ENCODE measurements at regions not wholly inside any gene's neighbourhood (a gene's known extent, or its start where the extent isn't known, plus 50 kb on each side); places are given as distances from the start of the nearest gene placed in this dataset.

DNA sequence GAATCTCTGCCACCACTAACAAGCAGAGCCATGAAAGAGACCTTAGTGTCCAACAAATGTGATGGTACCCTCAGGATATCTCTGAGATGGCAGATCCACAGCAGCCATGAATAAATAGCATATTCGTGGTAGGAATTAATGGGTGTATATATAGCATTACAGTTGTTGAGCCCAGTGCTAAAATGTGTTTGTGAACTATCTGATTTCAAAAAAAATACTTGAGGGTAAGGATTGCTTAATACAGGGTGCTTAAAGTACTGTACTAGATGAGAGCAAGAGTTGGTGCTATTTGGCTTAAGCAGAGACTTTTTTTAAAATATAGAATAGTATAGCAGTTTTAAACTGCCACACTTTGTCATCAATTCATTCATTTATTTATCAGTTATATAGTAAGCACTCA is 101.5 kb upstream of the GALNT5 start (continued):
- TF ChIP-seq, protein P1, sequence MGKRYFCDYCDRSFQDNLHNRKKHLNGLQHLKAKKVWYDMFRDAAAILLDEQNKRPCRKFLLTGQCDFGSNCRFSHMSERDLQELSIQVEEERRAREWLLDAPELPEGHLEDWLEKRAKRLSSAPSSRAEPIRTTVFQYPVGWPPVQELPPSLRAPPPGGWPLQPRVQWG (CRISPR knock-in tag; IDR thresholded peaks at IDR 0.05; ENCODE audit: borderline replicate concordance, low read depth) = no peak
- TF ChIP-seq CBX1 (IDR thresholded peaks at IDR 0.05; ENCODE audit: low read depth) = no peak
- no peak for TF ChIP-seq CBFB (CRISPR knock-in tag; IDR thresholded peaks at IDR 0.05)

DNA sequence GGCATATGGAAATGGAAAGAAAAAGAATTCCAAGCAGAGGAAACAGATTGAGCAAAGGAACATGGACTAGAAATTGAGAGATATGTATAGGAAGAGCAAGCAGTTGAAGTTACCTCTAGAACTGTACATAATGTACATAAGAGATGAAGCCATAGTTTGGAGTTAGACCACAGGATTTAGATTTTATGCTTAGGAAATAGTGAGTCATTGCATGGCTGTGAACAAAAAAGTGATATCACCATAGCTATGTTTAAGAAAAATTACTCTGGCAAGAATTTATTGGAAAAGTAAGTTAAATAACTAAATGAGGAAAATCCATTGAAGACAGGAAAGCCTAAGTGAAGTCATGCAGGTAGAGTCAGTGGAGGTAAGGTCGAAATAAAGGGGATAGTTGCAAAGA is 99.4 kb upstream of the GALNT5 start:
- ATAC-seq = no peak
- Histone ChIP-seq H3K4me3 (replicated peaks in 1 of 3; ENCODE audit: insufficient read depth in 1 of 3, low read depth in 2 of 3, low read length in 3 of 3) (no peak overlapping the region), H3K4me2 (ENCODE audit: low read depth, low read length) (no peak overlapping the region), H3K27ac (ENCODE audit: extremely low read length, insufficient read depth, low read length) (no peak overlapping the region), H4K20me1 (ENCODE audit: insufficient read depth, low read length) (no peaks in the 10 kb centered on the region), H2AFZ (ENCODE audit: low read length) (no peak overlapping the region), H3K4me1 (ENCODE audit: insufficient read depth, low read length) (no peaks in the 10 kb centered on the region), H3K9ac (ENCODE audit: insufficient read depth, low read depth, low read length) (no peak overlapping the region), H3K9me3 (ENCODE audit: low read length) (no peaks in the 10 kb centered on the region), H3K79me2 (ENCODE audit: insufficient read depth, low read length) (no peaks in the 10 kb centered on the region), H3K36me3 (replicated peaks in 1 of 2; ENCODE audit: control insufficient read depth in 1 of 2, insufficient read depth in 2 of 2, low read length in 2 of 2) (no peaks in the 10 kb centered on the region), H3K27me3 (ENCODE audit: control insufficient read depth in 1 of 2, insufficient read depth in 2 of 2, low read length in 2 of 2) (no peaks in the 10 kb centered on the region)
- intact Hi-C loops (cut with micrococcal nuclease; ENCODE audit: unreplicated experiment) = no loop called here
- no peak for DNase-seq (ENCODE audit: low spot score)
- TF ChIP-seq ZFP90 (CRISPR knock-in tag; IDR thresholded peaks at IDR 0.05; ENCODE audit: borderline replicate concordance) (no peak), CEBPG (CRISPR knock-in tag; IDR thresholded peaks at IDR 0.05) (no peak), ZKSCAN8 (CRISPR knock-in tag; IDR thresholded peaks at IDR 0.05; ENCODE audit: borderline replicate concordance) (no peak), SMC3 (IDR thresholded peaks at IDR 0.05; ENCODE audit: low read length) (no peak), ZNF709 (CRISPR knock-in tag; IDR thresholded peaks at IDR 0.05) (no peak), ZSCAN21 (CRISPR knock-in tag; IDR thresholded peaks at IDR 0.05; ENCODE audit: borderline replicate concordance) (no peak), MZF1 (CRISPR knock-in tag; IDR thresholded peaks at IDR 0.05; ENCODE audit: borderline replicate concordance) (no peak), ADNP (CRISPR knock-in tag; IDR thresholded peaks at IDR 0.05) (no peak), ATF1 (CRISPR knock-in tag; IDR thresholded peaks at IDR 0.05) (no peak), RXRB (CRISPR knock-in tag; IDR thresholded peaks at IDR 0.05; ENCODE audit: borderline replicate concordance) (no peak), ARNTL (CRISPR knock-in tag; IDR thresholded peaks at IDR 0.05) (no peak), ZNF350 (CRISPR knock-in tag; IDR thresholded peaks at IDR 0.05; ENCODE audit: borderline replicate concordance, low read depth) (no peak)
- TF ChIP-seq, protein P2, sequence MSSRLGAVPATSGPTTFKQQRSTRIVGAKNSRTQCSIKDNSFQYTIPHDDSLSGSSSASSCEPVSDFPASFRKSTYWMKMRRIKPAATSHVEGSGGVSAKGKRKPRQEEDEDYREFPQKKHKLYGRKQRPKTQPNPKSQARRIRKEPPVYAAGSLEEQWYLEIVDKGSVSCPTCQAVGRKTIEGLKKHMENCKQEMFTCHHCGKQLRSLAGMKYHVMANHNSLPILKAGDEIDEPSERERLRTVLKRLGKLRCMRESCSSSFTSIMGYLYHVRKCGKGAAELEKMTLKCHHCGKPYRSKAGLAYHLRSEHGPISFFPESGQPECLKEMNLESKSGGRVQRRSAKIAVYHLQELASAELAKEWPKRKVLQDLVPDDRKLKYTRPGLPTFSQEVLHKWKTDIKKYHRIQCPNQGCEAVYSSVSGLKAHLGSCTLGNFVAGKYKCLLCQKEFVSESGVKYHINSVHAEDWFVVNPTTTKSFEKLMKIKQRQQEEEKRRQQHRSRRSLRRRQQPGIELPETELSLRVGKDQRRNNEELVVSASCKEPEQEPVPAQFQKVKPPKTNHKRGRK (CRISPR knock-in tag; IDR thresholded peaks at IDR 0.05) = no peak
- TF ChIP-seq, protein P3, sequence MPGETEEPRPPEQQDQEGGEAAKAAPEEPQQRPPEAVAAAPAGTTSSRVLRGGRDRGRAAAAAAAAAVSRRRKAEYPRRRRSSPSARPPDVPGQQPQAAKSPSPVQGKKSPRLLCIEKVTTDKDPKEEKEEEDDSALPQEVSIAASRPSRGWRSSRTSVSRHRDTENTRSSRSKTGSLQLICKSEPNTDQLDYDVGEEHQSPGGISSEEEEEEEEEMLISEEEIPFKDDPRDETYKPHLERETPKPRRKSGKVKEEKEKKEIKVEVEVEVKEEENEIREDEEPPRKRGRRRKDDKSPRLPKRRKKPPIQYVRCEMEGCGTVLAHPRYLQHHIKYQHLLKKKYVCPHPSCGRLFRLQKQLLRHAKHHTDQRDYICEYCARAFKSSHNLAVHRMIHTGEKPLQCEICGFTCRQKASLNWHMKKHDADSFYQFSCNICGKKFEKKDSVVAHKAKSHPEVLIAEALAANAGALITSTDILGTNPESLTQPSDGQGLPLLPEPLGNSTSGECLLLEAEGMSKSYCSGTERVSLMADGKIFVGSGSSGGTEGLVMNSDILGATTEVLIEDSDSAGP (CRISPR knock-in tag; IDR thresholded peaks at IDR 0.05; ENCODE audit: borderline replicate concordance) = no peak
- TF ChIP-seq, protein P4, sequence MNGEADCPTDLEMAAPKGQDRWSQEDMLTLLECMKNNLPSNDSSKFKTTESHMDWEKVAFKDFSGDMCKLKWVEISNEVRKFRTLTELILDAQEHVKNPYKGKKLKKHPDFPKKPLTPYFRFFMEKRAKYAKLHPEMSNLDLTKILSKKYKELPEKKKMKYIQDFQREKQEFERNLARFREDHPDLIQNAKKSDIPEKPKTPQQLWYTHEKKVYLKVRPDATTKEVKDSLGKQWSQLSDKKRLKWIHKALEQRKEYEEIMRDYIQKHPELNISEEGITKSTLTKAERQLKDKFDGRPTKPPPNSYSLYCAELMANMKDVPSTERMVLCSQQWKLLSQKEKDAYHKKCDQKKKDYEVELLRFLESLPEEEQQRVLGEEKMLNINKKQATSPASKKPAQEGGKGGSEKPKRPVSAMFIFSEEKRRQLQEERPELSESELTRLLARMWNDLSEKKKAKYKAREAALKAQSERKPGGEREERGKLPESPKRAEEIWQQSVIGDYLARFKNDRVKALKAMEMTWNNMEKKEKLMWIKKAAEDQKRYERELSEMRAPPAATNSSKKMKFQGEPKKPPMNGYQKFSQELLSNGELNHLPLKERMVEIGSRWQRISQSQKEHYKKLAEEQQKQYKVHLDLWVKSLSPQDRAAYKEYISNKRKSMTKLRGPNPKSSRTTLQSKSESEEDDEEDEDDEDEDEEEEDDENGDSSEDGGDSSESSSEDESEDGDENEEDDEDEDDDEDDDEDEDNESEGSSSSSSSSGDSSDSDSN (CRISPR knock-in tag; IDR thresholded peaks at IDR 0.05) = no peak
- POLR2A ChIA-PET = no interaction called here
- no peak for FAIRE-seq
- CTCF ChIA-PET (ENCODE audit: low intra/inter-chr PET ratio, low total read pairs) = no interaction called here
- BruUV-seq (replicated peaks) = no TSS peak
- in situ Hi-C loops (cut with HindIII; ENCODE audit: extremely low pct_ligation_motif_present, low pct_unique_long_range_greater_than_20kb) = no loop called here
- 2% methylated on average over 1 of the region's 1 CpG for WGBS (ENCODE audit: low lambda C conversion rate)

Data from HepG2 (cell line).